OCI-LY3 (cell line): ENCODE measurements at regions not wholly inside any gene's neighbourhood (a gene's known extent, or its start where the extent isn't known, plus 50 kb on each side); places are given as distances from the start of the nearest gene placed in this dataset.

Experiments used
- EZH2phosphoT487 ChIP-seq: fragments of 200-600 bp; shearing (Covaris generic); IDR thresholded peaks from 2 replicates; pipeline ENCODE4 v1.6.1; 2018; ENCODE audit warnings: antibody characterized with exemption, mixed run types, low read depth
- TF ChIP-seq, protein P1 (sequence below): fragments of 200-600, 300-600 bp; sonication (generic); IDR thresholded peaks from 2 replicates; pipeline ENCODE4 v1.5.1; 2014; ENCODE audit warnings: antibody characterized with exemption, low read length, low read depth

DNA sequence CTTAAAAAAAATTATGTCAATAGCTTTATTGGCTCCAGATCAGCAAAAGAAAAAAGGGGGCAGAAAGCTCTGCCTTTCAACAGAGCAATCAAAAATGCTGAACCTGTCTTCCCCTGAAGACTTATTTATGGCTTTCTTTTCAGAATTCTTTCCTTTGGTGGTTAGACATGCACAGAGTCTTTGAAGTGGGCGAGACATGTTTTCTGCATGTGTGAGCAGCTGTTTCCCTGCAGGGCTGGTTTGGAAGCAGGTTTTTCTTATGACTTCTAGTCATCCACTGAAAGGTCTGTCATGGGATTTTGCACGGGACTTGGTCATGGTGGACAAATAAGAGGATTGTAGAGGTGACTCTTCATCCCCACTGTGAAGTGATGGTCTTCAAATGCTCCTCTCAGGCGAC is 160.3 kb downstream of the VAPA start:
- TF ChIP-seq, protein P1, sequence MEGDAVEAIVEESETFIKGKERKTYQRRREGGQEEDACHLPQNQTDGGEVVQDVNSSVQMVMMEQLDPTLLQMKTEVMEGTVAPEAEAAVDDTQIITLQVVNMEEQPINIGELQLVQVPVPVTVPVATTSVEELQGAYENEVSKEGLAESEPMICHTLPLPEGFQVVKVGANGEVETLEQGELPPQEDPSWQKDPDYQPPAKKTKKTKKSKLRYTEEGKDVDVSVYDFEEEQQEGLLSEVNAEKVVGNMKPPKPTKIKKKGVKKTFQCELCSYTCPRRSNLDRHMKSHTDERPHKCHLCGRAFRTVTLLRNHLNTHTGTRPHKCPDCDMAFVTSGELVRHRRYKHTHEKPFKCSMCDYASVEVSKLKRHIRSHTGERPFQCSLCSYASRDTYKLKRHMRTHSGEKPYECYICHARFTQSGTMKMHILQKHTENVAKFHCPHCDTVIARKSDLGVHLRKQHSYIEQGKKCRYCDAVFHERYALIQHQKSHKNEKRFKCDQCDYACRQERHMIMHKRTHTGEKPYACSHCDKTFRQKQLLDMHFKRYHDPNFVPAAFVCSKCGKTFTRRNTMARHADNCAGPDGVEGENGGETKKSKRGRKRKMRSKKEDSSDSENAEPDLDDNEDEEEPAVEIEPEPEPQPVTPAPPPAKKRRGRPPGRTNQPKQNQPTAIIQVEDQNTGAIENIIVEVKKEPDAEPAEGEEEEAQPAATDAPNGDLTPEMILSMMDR = no peak
- no peak for TF ChIP-seq EZH2phosphoT487
